Spleen (tissue), 7 donors: ENCODE measurements at regions not wholly inside any gene's neighbourhood (a gene's known extent, or its start where the extent isn't known, plus 50 kb on each side); places are given as distances from the start of the nearest gene placed in this dataset.

Experiments
- CTCF ChIP-seq, 11 experiments: fragments of 200-600 bp in 7 of 11; fragments of 450-650 bp in 4 of 11; sonication (generic) in 4 of 11; IDR thresholded peaks in 8 of 11; conservative IDR thresholded peaks in 3 of 11; 1 replicate in 7 of 11; 2 replicates in 4 of 11; pipeline versions ENCODE4 v1.4.0 to v1.8.0; 2016 to 2021; ENCODE audit warnings: antibody characterized with exemption in 11 of 11, inconsistent platforms in 4 of 11, mild to moderate bottlenecking in 1 of 11
- POLR2AphosphoS5 ChIP-seq, 3 donors: sonication (generic); formaldehyde crosslinking; IDR thresholded peaks; one replicate each; pipeline ENCODE4 v1.5.1; 2017; ENCODE audit warnings: antibody characterized with exemption in 3 of 3
- donor health status: DM: no; HTN: no; CAD: no; lungs with moderate emphysema.
- donor health status: DM: no; HTN: no; CAD: no.
- donor health status: DM: no; HTN: no; CAD: no.

GRCh38 chr16:85529489-85530369 lies 83.4 kb upstream of the GSE1 start:
- TF ChIP-seq CTCF (IDR thresholded peaks at IDR 0.05 in 8 of 11, conservative IDR thresholded peaks at IDR 0.05 in 3 of 11) (no peak), POLR2AphosphoS5 (IDR thresholded peaks at IDR 0.05) (no peak)
